IPS-18a (cell line): ENCODE measurements at regions not wholly inside any gene's neighbourhood (a gene's known extent, or its start where the extent isn't known, plus 50 kb on each side); places are given as distances from the start of the nearest gene placed in this dataset.
A peak's percentile ranks its signal among the peaks of the same experiment; 100 is the strongest.

Experiments
- H3K27ac ChIP-seq: one replicate; pipeline ENCODE4 v1.5.1; 2013; ENCODE audit warnings: low read length
- H3K27me3 ChIP-seq: one replicate; pipeline ENCODE4 v1.6.1; 2013; ENCODE audit warnings: mild to moderate bottlenecking, low read length; ENCODE audit not compliant: control insufficient read depth, insufficient read depth
- H3K36me3 ChIP-seq: one replicate; pipeline ENCODE4 v1.6.1; 2013; ENCODE audit warnings: low read depth, low read length; ENCODE audit not compliant: control insufficient read depth
- H3K4me1 ChIP-seq: one replicate; pipeline ENCODE4 v1.6.1; 2013; ENCODE audit warnings: low read depth, low read length; ENCODE audit not compliant: control insufficient read depth
- H3K4me3 ChIP-seq: one replicate; pipeline ENCODE4 v1.5.1; 2013; ENCODE audit warnings: low read length
- H3K9ac ChIP-seq: one replicate; pipeline ENCODE4 v1.6.1; 2013; ENCODE audit warnings: mild to moderate bottlenecking, low read length, moderate library complexity
- H3K9me3 ChIP-seq: one replicate; pipeline ENCODE4 v1.6.1; 2013; ENCODE audit warnings: low read depth, low read length; ENCODE audit not compliant: control insufficient read depth

DNA sequence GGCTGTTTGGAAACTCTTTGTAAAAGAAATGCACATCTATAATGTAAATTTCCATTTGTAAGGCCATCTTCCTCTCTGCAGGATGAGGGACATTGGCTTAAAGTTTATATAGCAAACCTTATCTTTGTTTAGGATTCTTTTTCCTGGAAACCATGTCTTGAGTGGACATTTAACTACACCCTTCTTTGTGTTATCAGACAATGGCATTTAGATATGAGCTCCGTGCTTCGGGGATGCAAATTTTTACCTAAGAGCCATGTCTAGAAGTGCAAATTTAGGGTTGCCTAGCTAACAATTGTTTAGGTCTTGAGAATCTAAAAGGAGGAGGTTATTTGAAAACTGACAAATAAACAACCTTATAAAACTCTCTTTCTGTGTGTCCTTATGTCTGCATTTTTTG is 623.8 kb downstream of the MMUT start:
- peak overlapping the region; percentile 15 for H3K4me3 ChIP-seq

DNA sequence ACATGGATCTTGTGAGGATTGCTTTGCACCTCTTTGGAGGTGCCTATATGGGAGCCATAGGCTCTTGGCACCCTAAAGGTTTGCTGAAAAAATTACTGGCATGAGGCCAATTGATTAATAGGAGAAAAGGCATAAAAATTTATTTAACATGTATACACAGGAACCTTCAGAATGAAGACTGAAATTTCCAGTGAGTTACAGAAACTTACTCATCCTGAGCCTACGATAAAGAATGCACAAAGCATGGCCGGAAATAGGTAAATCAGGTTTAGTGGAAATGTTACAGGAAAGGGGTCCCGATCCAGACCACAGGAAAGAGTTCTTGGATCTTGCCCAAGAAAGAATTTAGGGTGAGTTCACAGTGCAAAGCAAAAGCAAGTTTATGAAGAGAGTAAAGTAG is 625.3 kb downstream of the MMUT start:
- no peak overlapping the region for H3K9ac ChIP-seq
- peaks cover 13% of the 10 kb centered on the region for H3K9me3 ChIP-seq

More for the DNA sequence above, 623.8 kb downstream of the MMUT start:
- no peaks in the 10 kb centered on the region for H3K27me3 ChIP-seq
- H3K36me3 ChIP-seq, result no peaks in the 10 kb centered on the region
- H3K27ac ChIP-seq, result peak overlapping the region; percentile 44
- H3K9ac ChIP-seq, result no peak overlapping the region
- H3K9me3 ChIP-seq, result peaks cover 13% of the 10 kb centered on the region
- H3K4me1 ChIP-seq, result peaks cover 8% of the 10 kb centered on the region

DNA sequence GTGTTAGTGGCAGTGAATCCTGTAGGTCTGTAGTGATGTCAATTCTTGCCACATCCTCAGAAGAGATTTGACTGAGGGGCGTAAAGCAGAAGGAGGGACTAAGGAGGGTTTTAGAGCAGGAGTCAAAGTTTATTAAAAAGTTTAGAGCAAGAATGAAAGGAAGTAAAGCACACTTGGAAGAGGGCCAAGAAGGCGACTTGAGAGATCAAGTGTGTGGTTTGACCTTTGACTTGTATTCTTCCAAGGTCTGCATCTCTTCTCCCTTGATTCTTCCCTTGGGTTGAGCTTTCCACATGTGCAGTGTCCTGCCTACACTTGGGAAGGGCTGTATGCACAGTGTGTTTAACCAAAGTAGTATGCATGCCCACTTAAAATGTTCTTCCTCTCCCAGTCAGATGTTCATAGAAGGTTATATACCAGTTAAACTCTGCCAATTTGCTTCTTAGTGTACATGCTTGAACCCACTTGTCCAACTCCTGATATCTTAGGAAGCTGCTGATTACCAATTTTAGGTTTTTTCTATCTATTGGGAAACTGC is 627.6 kb downstream of the MMUT start:
- no peak overlapping the region for H3K4me3 ChIP-seq
- peaks cover 8% of the 10 kb centered on the region for H3K4me1 ChIP-seq
- no peaks in the 10 kb centered on the region for H3K9me3 ChIP-seq
- H3K27me3 ChIP-seq, result no peaks in the 10 kb centered on the region
- no peaks in the 10 kb centered on the region for H3K36me3 ChIP-seq
- no peak overlapping the region for H3K27ac ChIP-seq
- H3K9ac ChIP-seq, result no peak overlapping the region

More for the DNA sequence above, 625.3 kb downstream of the MMUT start:
- H3K27me3 ChIP-seq, result no peaks in the 10 kb centered on the region
- H3K27ac ChIP-seq, result no peak overlapping the region
- H3K4me1 ChIP-seq, result peaks cover 8% of the 10 kb centered on the region
- no peaks in the 10 kb centered on the region for H3K36me3 ChIP-seq
- no peak overlapping the region for H3K4me3 ChIP-seq

DNA sequence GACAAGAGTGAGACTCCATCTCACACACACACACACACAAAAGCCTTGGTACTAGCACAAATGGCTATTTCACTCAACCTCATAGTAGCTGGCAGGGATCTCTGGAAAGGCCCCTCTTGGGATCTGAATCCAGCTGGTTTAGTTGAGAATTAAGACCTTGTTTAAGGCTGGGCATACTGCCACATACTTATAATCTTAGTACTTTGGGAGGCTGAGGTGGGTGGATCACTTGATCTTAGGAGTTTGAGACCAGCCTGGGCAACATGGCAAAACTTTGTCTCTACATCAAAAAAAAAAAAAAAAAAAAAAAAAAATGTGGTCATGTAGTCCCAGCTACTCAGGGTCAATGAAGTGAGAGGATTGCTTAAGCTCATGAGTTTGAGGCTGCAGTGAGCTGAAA is 628.3 kb downstream of the MMUT start:
- no peak overlapping the region for H3K27ac ChIP-seq
- no peaks in the 10 kb centered on the region for H3K27me3 ChIP-seq
- peaks cover 6% of the 10 kb centered on the region for H3K4me1 ChIP-seq
- no peaks in the 10 kb centered on the region for H3K9me3 ChIP-seq
- H3K9ac ChIP-seq, result no peak overlapping the region
- no peak overlapping the region for H3K4me3 ChIP-seq
- no peaks in the 10 kb centered on the region for H3K36me3 ChIP-seq

DNA sequence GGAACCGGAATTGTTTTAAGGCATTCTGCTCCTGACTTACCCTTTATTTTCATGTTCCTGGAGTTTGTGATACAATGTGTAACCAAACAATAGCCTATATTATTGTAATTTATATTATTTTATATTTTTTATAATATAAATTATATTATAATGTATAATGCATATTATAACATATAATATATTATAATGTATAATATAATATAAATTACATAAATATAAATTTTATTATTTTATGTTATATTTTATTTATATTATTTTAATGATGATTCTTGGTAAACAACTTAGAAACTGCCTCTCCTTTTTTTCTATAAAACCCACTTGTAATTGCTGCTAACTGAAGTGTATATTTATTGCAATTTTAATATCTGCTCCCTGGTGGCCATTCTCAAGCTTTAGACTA is 629.1 kb downstream of the MMUT start:
- Histone ChIP-seq H3K9me3 (no peaks in the 10 kb centered on the region), H3K27me3 (no peaks in the 10 kb centered on the region), H3K27ac (no peak overlapping the region), H3K4me1 (no peaks in the 10 kb centered on the region), H3K9ac (no peak overlapping the region), H3K4me3 (no peak overlapping the region), H3K36me3 (no peaks in the 10 kb centered on the region)

DNA sequence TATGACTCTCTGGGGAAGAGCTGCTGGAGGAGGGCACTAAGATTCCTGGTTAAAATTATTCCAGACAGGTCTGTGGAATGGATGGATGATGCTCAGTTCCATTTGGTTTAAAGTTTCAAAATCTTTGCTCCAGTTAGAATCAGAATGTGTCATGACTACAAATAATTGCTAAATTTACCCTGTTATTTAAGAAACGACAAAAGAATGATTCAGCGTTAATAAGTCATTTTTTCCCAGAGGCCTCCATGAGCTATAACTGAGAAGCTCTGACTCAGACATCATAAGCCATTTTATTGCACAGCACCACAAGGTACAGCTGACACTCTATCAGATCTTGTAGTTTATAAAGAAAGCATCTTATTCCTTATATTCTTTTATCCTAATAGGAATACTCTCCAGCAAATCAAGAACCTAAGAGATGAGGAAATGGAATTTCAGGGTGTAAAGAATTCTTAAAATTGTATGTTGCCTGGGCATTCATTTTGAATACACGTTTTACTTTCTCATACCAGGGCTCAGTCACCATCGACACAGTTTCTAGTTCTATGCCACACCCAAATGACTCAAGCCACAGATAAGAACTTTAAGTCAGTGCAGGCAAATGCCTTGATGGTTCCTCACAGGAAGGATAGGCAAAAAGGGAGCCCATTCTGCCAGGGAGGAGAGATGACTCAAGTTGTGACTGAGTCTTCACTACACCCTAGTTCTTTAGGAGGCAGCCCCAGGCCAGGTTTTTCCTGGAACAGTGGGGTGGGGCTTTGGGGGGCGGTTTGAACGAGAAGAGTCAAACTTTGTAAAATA is 636.0 kb downstream of the MMUT start:
- H3K27ac ChIP-seq, result no peak overlapping the region
- no peak overlapping the region for H3K4me3 ChIP-seq
- H3K4me1 ChIP-seq, result no peaks in the 10 kb centered on the region
- no peaks in the 10 kb centered on the region for H3K27me3 ChIP-seq
- H3K36me3 ChIP-seq, result no peaks in the 10 kb centered on the region
- H3K9ac ChIP-seq, result no peak overlapping the region
- no peaks in the 10 kb centered on the region for H3K9me3 ChIP-seq

DNA sequence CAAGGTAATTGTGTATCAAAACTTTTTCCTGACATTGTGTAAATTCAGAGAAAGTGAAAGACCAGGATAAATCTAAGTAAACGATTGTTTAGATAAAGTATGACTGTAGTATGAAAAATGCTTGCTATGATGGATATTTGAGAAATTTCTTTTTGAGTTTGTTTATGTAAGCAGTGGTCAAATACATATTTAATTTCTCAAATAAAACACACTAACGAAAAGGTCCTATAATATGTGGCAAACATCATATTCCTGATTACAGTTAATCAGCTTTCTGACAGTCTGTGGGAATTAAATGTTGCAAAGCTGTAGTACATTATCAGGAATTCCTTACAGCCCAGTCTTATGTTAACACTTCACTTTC is 636.9 kb downstream of the MMUT start:
- no peak overlapping the region for H3K9ac ChIP-seq
- H3K4me1 ChIP-seq, result no peaks in the 10 kb centered on the region
- no peaks in the 10 kb centered on the region for H3K9me3 ChIP-seq
- H3K27me3 ChIP-seq, result no peaks in the 10 kb centered on the region
- no peak overlapping the region for H3K4me3 ChIP-seq
- H3K36me3 ChIP-seq, result no peaks in the 10 kb centered on the region
- H3K27ac ChIP-seq, result no peak overlapping the region

DNA sequence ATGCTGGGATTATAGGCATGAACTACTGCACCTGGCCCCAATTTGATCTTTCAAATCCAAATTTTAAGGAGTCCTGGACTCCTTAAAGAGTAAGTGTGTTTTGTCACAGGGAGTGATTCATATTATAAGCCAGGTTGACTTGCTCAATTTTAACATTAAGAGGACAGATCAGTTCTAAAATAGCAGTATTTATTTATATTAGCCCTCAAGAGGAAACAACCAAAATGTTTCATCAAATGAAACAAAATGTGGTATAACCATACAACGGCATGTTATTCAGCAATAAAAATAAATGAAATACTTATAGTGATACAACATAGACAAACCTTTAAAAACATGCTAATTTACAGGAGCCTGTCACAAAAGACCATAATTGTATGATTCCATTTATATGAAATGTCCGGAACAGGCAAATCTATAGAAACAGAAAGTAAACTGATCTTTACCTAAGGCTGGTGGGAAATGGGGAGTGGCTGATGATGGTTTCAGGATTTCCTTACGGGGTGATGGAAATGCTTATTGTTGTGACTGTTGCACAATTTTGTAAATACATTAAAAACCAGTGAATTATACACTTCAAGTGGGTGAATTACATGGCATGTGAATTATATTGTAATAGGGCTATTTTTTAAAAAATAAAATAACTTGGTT is 637.4 kb downstream of the MMUT start:
- Histone ChIP-seq H3K27me3 (no peaks in the 10 kb centered on the region), H3K9me3 (no peaks in the 10 kb centered on the region), H3K4me3 (no peak overlapping the region), H3K4me1 (no peaks in the 10 kb centered on the region), H3K27ac (no peak overlapping the region), H3K9ac (no peak overlapping the region), H3K36me3 (no peaks in the 10 kb centered on the region)

DNA sequence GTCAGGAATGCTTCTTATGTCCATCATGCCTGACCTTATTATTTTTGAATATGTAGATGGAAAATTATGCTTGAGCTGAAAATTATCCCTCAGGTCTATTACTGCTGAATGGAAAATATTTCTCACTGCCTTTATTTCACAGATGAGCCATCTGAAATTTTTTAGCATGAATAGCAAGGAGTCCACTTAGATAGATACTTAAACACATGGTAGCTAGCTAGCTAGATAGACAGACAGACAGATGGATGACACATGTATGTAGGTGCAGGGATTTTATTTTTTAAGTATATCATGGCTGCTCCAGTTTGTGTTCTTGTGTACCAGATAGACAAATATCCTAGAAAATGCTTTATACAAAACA is 645.0 kb downstream of the MMUT start:
- H3K9ac ChIP-seq, result no peak overlapping the region
- no peaks in the 10 kb centered on the region for H3K36me3 ChIP-seq
- H3K27ac ChIP-seq, result no peak overlapping the region
- peaks cover 4% of the 10 kb centered on the region for H3K4me1 ChIP-seq
- H3K4me3 ChIP-seq, result no peak overlapping the region
- H3K27me3 ChIP-seq, result no peaks in the 10 kb centered on the region
- H3K9me3 ChIP-seq, result no peaks in the 10 kb centered on the region

DNA sequence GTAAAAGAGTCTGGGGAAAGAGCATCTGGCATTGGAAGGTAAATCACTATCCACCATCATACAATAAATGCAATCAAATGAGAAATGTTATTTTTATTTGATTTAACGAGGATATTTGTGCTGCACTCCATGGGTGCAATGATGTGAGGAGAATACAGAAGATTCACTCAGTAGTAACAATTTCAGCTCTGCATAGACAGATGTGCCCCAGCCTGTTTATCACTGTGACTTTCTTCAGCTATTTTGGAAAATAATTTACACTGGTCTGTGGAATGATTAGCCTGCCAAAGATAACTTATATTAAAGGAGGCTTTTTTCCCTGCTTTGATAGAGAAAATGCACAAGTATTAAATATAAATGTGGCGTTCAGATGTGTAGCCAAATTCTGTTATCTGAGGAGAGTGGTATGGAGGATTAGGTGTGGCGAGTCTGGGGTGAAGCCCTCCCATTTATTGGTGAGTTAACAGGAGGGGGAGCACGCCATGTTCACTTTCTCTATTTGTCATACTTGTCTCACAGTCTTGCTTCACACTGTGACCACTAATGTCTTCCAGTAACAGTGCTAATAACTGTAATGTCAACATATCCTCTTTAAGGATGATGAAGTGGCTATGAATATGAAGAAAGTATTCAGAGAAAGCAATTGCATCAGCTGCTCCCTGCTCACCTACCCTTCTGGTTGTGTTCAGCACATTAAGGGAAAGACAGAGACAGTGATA is 645.6 kb downstream of the MMUT start:
- Histone ChIP-seq H3K36me3 (no peaks in the 10 kb centered on the region), H3K27ac (no peak overlapping the region), H3K4me1 (peaks cover 4% of the 10 kb centered on the region), H3K9me3 (no peaks in the 10 kb centered on the region), H3K9ac (no peak overlapping the region), H3K4me3 (no peak overlapping the region), H3K27me3 (no peaks in the 10 kb centered on the region)

DNA sequence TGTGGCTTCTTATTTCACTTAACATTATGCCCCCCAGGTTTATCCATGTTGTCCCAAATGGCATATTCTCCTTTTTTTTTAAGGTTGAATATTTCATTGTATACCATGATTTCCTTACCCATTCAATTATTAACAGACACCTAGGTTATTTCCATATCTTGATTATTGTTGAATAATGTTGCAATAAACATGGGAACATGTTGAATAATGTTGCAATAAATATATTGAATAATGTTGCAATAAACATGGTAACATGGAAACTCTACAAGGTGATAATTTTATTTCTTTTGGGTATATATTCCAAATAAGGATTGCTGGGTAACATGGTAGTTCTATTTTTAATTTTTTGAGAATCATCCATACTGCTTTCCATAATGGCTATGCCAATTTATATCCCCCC is 648.1 kb downstream of the MMUT start:
- H3K4me3 ChIP-seq, result no peak overlapping the region
- H3K4me1 ChIP-seq, result peaks cover 4% of the 10 kb centered on the region
- H3K9me3 ChIP-seq, result no peaks in the 10 kb centered on the region
- H3K27ac ChIP-seq, result no peak overlapping the region
- H3K36me3 ChIP-seq, result no peaks in the 10 kb centered on the region
- no peaks in the 10 kb centered on the region for H3K27me3 ChIP-seq
- no peak overlapping the region for H3K9ac ChIP-seq
